ENCODE measurements at regions not wholly inside any gene's neighbourhood (a gene's known extent, or its start where the extent isn't known, plus 50 kb on each side); places are given as distances from the start of the nearest gene placed in this dataset.

- no peak for TF ChIP-seq CTCF (IDR thresholded peaks at IDR 0.05; ENCODE audit: borderline replicate concordance, extremely low read depth, low read length, poor library complexity, severe bottlenecking)
- TF ChIP-seq EZH2 (IDR thresholded peaks at IDR 0.05; ENCODE audit: borderline replicate concordance, low read depth, low read length, severe bottlenecking): no peak
- no peaks in the 10 kb centered on the region for H3K9me3 ChIP-seq (ENCODE audit: insufficient read depth, low read length, severe bottlenecking)
- ATAC-seq (ENCODE audit: insufficient read depth, low read depth): no peak
These were observed 406.8 kb downstream of the MCTP2 start for GRCh38 chr15:94638183-94638582.

GRCh38 chr15:94639701-94640100 lies 408.3 kb downstream of the MCTP2 start:
- H3K9ac ChIP-seq (ENCODE audit: low read depth, low read length): no peak overlapping the region
- no peak overlapping the region for H2AFZ ChIP-seq (ENCODE audit: low read depth, low read length)
- no peaks in the 10 kb centered on the region for H3K27me3 ChIP-seq (ENCODE audit: insufficient read depth, low read length, poor library complexity)
- no peaks in the 10 kb centered on the region for H3K79me2 ChIP-seq (ENCODE audit: insufficient read depth, low read length)
- no peaks in the 10 kb centered on the region for H3K36me3 ChIP-seq (ENCODE audit: insufficient read depth, low read length)
- H4K20me1 ChIP-seq (ENCODE audit: insufficient read depth, low read length): no peaks in the 10 kb centered on the region
- H3K4me3 ChIP-seq (ENCODE audit: low read depth in 1 of 2, low read length in 2 of 2): no peak overlapping the region
- no peaks in the 10 kb centered on the region for H3K9me3 ChIP-seq (ENCODE audit: insufficient read depth, low read length, severe bottlenecking)
- DNase-seq (no peak), ATAC-seq (ENCODE audit: insufficient read depth, low read depth) (no peak)
- H3K27ac ChIP-seq (ENCODE audit: low read length): no peak overlapping the region
- TF ChIP-seq CTCF (IDR thresholded peaks at IDR 0.05; ENCODE audit: borderline replicate concordance, extremely low read depth, low read length, poor library complexity, severe bottlenecking): no peak
- TF ChIP-seq EZH2 (IDR thresholded peaks at IDR 0.05; ENCODE audit: borderline replicate concordance, low read depth, low read length, severe bottlenecking): no peak
- no peak overlapping the region for H3K4me2 ChIP-seq (ENCODE audit: insufficient read depth, low read length)
- no peaks in the 10 kb centered on the region for H3K4me1 ChIP-seq (ENCODE audit: insufficient read depth, low read length)

More at GRCh38 chr15:94638183-94638582, 406.8 kb downstream of the MCTP2 start:
- H3K27me3 ChIP-seq (ENCODE audit: insufficient read depth, low read length, poor library complexity): peaks cover 4% of the 10 kb centered on the region
- H3K36me3 ChIP-seq (ENCODE audit: insufficient read depth, low read length): no peaks in the 10 kb centered on the region
- H2AFZ ChIP-seq (ENCODE audit: low read depth, low read length): no peak overlapping the region
- DNase-seq: no peak
- H3K9ac ChIP-seq (ENCODE audit: low read depth, low read length): no peak overlapping the region
- H3K27ac ChIP-seq (ENCODE audit: low read length): no peak overlapping the region
- no peak overlapping the region for H3K4me3 ChIP-seq (ENCODE audit: low read depth in 1 of 2, low read length in 2 of 2)
- H4K20me1 ChIP-seq (ENCODE audit: insufficient read depth, low read length): no peaks in the 10 kb centered on the region
- H3K79me2 ChIP-seq (ENCODE audit: insufficient read depth, low read length): no peaks in the 10 kb centered on the region
- no peaks in the 10 kb centered on the region for H3K4me1 ChIP-seq (ENCODE audit: insufficient read depth, low read length)
- no peak overlapping the region for H3K4me2 ChIP-seq (ENCODE audit: insufficient read depth, low read length)

GRCh38 chr15:94644433-94644832 lies 413.1 kb downstream of the MCTP2 start:
- Histone ChIP-seq H3K9ac (ENCODE audit: low read depth, low read length) (no peak overlapping the region), H4K20me1 (ENCODE audit: insufficient read depth, low read length) (no peaks in the 10 kb centered on the region), H3K9me3 (ENCODE audit: insufficient read depth, low read length, severe bottlenecking) (no peaks in the 10 kb centered on the region), H3K36me3 (ENCODE audit: insufficient read depth, low read length) (no peaks in the 10 kb centered on the region), H3K4me3 (ENCODE audit: low read depth in 1 of 2, low read length in 2 of 2) (no peak overlapping the region), H3K4me1 (ENCODE audit: insufficient read depth, low read length) (no peaks in the 10 kb centered on the region), H3K27ac (ENCODE audit: low read length) (no peak overlapping the region), H2AFZ (ENCODE audit: low read depth, low read length) (no peak overlapping the region), H3K79me2 (ENCODE audit: insufficient read depth, low read length) (no peaks in the 10 kb centered on the region), H3K27me3 (ENCODE audit: insufficient read depth, low read length, poor library complexity) (peaks cover 4% of the 10 kb centered on the region), H3K4me2 (ENCODE audit: insufficient read depth, low read length) (no peak overlapping the region)
- ATAC-seq (ENCODE audit: insufficient read depth, low read depth): no peak
- no peak for DNase-seq
- TF ChIP-seq EZH2 (IDR thresholded peaks at IDR 0.05; ENCODE audit: borderline replicate concordance, low read depth, low read length, severe bottlenecking) (no peak), CTCF (IDR thresholded peaks at IDR 0.05; ENCODE audit: borderline replicate concordance, extremely low read depth, low read length, poor library complexity, severe bottlenecking) (no peak)

- TF ChIP-seq EZH2 (IDR thresholded peaks at IDR 0.05; ENCODE audit: borderline replicate concordance, low read depth, low read length, severe bottlenecking) (no peak), CTCF (IDR thresholded peaks at IDR 0.05; ENCODE audit: borderline replicate concordance, extremely low read depth, low read length, poor library complexity, severe bottlenecking) (no peak)
- Histone ChIP-seq H3K4me2 (ENCODE audit: insufficient read depth, low read length) (no peak overlapping the region), H3K4me1 (ENCODE audit: insufficient read depth, low read length) (no peaks in the 10 kb centered on the region), H3K36me3 (ENCODE audit: insufficient read depth, low read length) (no peaks in the 10 kb centered on the region), H3K9ac (ENCODE audit: low read depth, low read length) (no peak overlapping the region), H3K9me3 (ENCODE audit: insufficient read depth, low read length, severe bottlenecking) (no peaks in the 10 kb centered on the region), H3K27me3 (ENCODE audit: insufficient read depth, low read length, poor library complexity) (peaks cover 23% of the 10 kb centered on the region), H3K4me3 (ENCODE audit: low read depth in 1 of 2, low read length in 2 of 2) (no peak overlapping the region), H3K27ac (ENCODE audit: low read length) (no peak overlapping the region), H2AFZ (ENCODE audit: low read depth, low read length) (no peak overlapping the region), H3K79me2 (ENCODE audit: insufficient read depth, low read length) (no peaks in the 10 kb centered on the region), H4K20me1 (ENCODE audit: insufficient read depth, low read length) (no peaks in the 10 kb centered on the region)
- ATAC-seq (ENCODE audit: insufficient read depth, low read depth): no peak
- no peak for DNase-seq
These were observed 421.7 kb downstream of the MCTP2 start for GRCh38 chr15:94653071-94653470.
